ENCODE measurements at regions not wholly inside any gene's neighbourhood (a gene's known extent, or its start where the extent isn't known, plus 50 kb on each side); places are given as distances from the start of the nearest gene placed in this dataset.

- no peak for DNase-seq
Observed at GRCh38 chr14:98555440-98555839, 716.6 kb downstream of the BCL11B start.

- DNase-seq: no peak
Observed at GRCh38 chr14:98564006-98564405, 708.0 kb downstream of the BCL11B start.

- no peak for DNase-seq
Observed at GRCh38 chr14:98564541-98564940, 707.5 kb downstream of the BCL11B start.

- DNase-seq: no peak
Observed at GRCh38 chr14:98571104-98571503, 700.9 kb downstream of the BCL11B start.

GRCh38 chr14:98573082-98573481 is 698.9 kb downstream of the BCL11B start:
- DNase-seq: no peak

GRCh38 chr14:98576463-98576862 is 695.5 kb downstream of the BCL11B start:
- no peak for DNase-seq

GRCh38 chr14:98578204-98578603 is 693.8 kb downstream of the BCL11B start:
- no peak for DNase-seq

- DNase-seq: no peak
Observed at GRCh38 chr14:98579140-98579539, 692.9 kb downstream of the BCL11B start.

GRCh38 chr14:98580131-98580678 is 691.8 kb downstream of the BCL11B start:
- DNase-seq: no peak

- DNase-seq: no peak
Observed at GRCh38 chr14:98582276-98582675, 689.7 kb downstream of the BCL11B start.

GRCh38 chr14:98591161-98591560 is 680.8 kb downstream of the BCL11B start:
- no peak for DNase-seq

GRCh38 chr14:98592611-98593170 is 679.3 kb downstream of the BCL11B start:
- no peak for DNase-seq

- no peak for DNase-seq
Observed at GRCh38 chr14:98593361-98593761, 678.6 kb downstream of the BCL11B start.

GRCh38 chr14:98594156-98594555 is 677.8 kb downstream of the BCL11B start:
- no peak for DNase-seq

- no peak for DNase-seq
Observed at GRCh38 chr14:98598576-98598975, 673.4 kb downstream of the BCL11B start.

- DNase-seq: no peak
Observed at GRCh38 chr14:98599082-98599481, 672.9 kb downstream of the BCL11B start.

- DNase-seq: no peak
Observed at GRCh38 chr14:98602983-98603382, 669.0 kb downstream of the BCL11B start.

- no peak for DNase-seq
Observed at GRCh38 chr14:98605043-98605442, 667.0 kb downstream of the BCL11B start.

- DNase-seq: no peak
Observed at GRCh38 chr14:98606041-98606640, 665.9 kb downstream of the BCL11B start.

- no peak for DNase-seq
Observed at GRCh38 chr14:98606816-98607215, 665.2 kb downstream of the BCL11B start.

- no peak for DNase-seq
Observed at GRCh38 chr14:98607341-98607910, 664.6 kb downstream of the BCL11B start.

- DNase-seq: no peak
Observed at GRCh38 chr14:98608071-98609060, 663.6 kb downstream of the BCL11B start.
